WTC11 (cell line): ENCODE measurements at regions not wholly inside any gene's neighbourhood (a gene's known extent, or its start where the extent isn't known, plus 50 kb on each side); places are given as distances from the start of the nearest gene placed in this dataset.
A peak's percentile ranks its signal among the peaks of the same experiment; 100 is the strongest.

Experiments
- ATAC-seq: fragments of 200-7000 bp; cut with Tn5 transposase; 2 replicates; pipeline ENCODE4 v1.10.0; 2021; ENCODE audit warnings: mild to moderate bottlenecking, moderate library complexity
- CTCF ChIA-PET: fragments of 300-600 bp; sonication (Branson Sonifier 250); formaldehyde crosslinking; loops from one replicate; lab custom pipeline; 2021; ENCODE audit warnings: antibody characterized with exemption; lab: Charles Lee
- POLR2A ChIA-PET: fragments of 350-600 bp; sonication (Branson Sonifier 250); formaldehyde crosslinking; loops from one replicate; lab custom pipeline; 2021; ENCODE audit warnings: antibody characterized with exemption; lab: Charles Lee
- DNase-seq: peaks from one replicate; pipeline ENCODE4 v3.0.0; 2021; ENCODE audit warnings: low spot score
- H3K27ac Mint-ChIP-seq: 2 replicates; pipeline ENCODE4 v1.8.0; 2021; ENCODE audit warnings: mixed read lengths
- H3K27me3 Mint-ChIP-seq: 2 replicates; pipeline ENCODE4 v1.8.0; 2021; ENCODE audit warnings: low read depth, mild to moderate bottlenecking, moderate library complexity, mixed read lengths
- H3K36me3 Mint-ChIP-seq: 2 replicates; pipeline ENCODE4 v1.8.0; 2021; ENCODE audit warnings: mixed read lengths
- H3K4me1 Mint-ChIP-seq: 2 replicates; pipeline ENCODE4 v1.8.0; 2022; ENCODE audit warnings: mixed read lengths
- H3K4me3 Mint-ChIP-seq: 2 replicates; pipeline ENCODE4 v1.8.0; 2021; ENCODE audit warnings: mild to moderate bottlenecking, moderate library complexity, mixed read lengths
- H3K9me3 Mint-ChIP-seq: 2 replicates; pipeline ENCODE4 v1.8.0; 2021; ENCODE audit warnings: mixed read lengths
- CBFB ChIP-seq: sonication (generic); formaldehyde crosslinking; IDR thresholded peaks from 2 replicates; pipeline ENCODE4 v1.8.1; 2022; ENCODE audit warnings: mild to moderate bottlenecking, low read depth, missing genetic modification reagents
- FOXK1 ChIP-seq: sonication (generic); formaldehyde crosslinking; IDR thresholded peaks from 2 replicates; pipeline ENCODE4 v1.8.0; 2022; ENCODE audit warnings: mild to moderate bottlenecking, moderate library complexity, missing genetic modification reagents
- HMGA2 ChIP-seq: fragments of 250-450 bp; sonication (Bioruptor Pico); IDR thresholded peaks from 2 replicates; pipeline ENCODE4 v1.4.0; 2021; ENCODE audit warnings: mild to moderate bottlenecking, moderate library complexity
- IRF2 ChIP-seq: sonication (generic); formaldehyde crosslinking; IDR thresholded peaks from 2 replicates; pipeline ENCODE4 v1.8.0; 2022; ENCODE audit warnings: low read depth, missing genetic modification reagents, borderline replicate concordance
- JUN ChIP-seq: sonication (generic); formaldehyde crosslinking; IDR thresholded peaks from 2 replicates; pipeline ENCODE4 v1.8.0; 2023; ENCODE audit warnings: mild to moderate bottlenecking, missing genetic modification reagents
- KAT7 ChIP-seq: sonication (generic); formaldehyde crosslinking; IDR thresholded peaks from 2 replicates; pipeline ENCODE4 v1.8.1; 2023; ENCODE audit warnings: missing genetic modification reagents, mild to moderate bottlenecking, borderline replicate concordance
- NFYB ChIP-seq: sonication (generic); formaldehyde crosslinking; conservative IDR thresholded peaks from 2 replicates; pipeline ENCODE4 v1.8.0; 2022; ENCODE audit warnings: low read depth, missing genetic modification reagents
- NR2C2 ChIP-seq: sonication (generic); formaldehyde crosslinking; IDR thresholded peaks from 2 replicates; pipeline ENCODE4 v1.8.0; 2022; ENCODE audit warnings: mild to moderate bottlenecking, missing genetic modification reagents
- PRDM15 ChIP-seq: sonication (generic); formaldehyde crosslinking; IDR thresholded peaks from 2 replicates; pipeline ENCODE4 v1.8.0; 2022; ENCODE audit warnings: missing genetic modification reagents
- PRRX2 ChIP-seq: fragments of 250-450 bp; sonication (Bioruptor Pico); IDR thresholded peaks from 2 replicates; pipeline ENCODE4 v1.8.0; 2021; ENCODE audit warnings: mild to moderate bottlenecking
- SMAD3 ChIP-seq: sonication (generic); formaldehyde crosslinking; IDR thresholded peaks from 2 replicates; pipeline ENCODE4 v1.8.0; 2022; ENCODE audit warnings: missing genetic modification reagents, mild to moderate bottlenecking, borderline replicate concordance
- TCF7 ChIP-seq: sonication (generic); formaldehyde crosslinking; IDR thresholded peaks from 2 replicates; pipeline ENCODE4 v1.8.0; 2022; ENCODE audit warnings: mild to moderate bottlenecking, low read depth, missing genetic modification reagents, moderate library complexity
- TEAD1 ChIP-seq: sonication (generic); formaldehyde crosslinking; IDR thresholded peaks from 2 replicates; pipeline ENCODE4 v1.8.0; 2022; ENCODE audit warnings: mild to moderate bottlenecking, missing genetic modification reagents
- ZNF121 ChIP-seq: sonication (generic); formaldehyde crosslinking; IDR thresholded peaks from 2 replicates; pipeline ENCODE4 v1.8.0; 2023; ENCODE audit warnings: missing genetic modification reagents
- ZNF232 ChIP-seq: sonication (generic); formaldehyde crosslinking; IDR thresholded peaks from 2 replicates; pipeline ENCODE4 v1.8.0; 2022; ENCODE audit warnings: mild to moderate bottlenecking, missing genetic modification reagents
- ZNF263 ChIP-seq: sonication (generic); formaldehyde crosslinking; IDR thresholded peaks from 2 replicates; pipeline ENCODE4 v1.8.1; 2022; ENCODE audit warnings: low read depth, mild to moderate bottlenecking, moderate library complexity, missing genetic modification reagents
- ZNF671 ChIP-seq: fragments of 250-450 bp; sonication (Bioruptor Pico); IDR thresholded peaks from 2 replicates; pipeline ENCODE4 v1.8.0; 2021; ENCODE audit warnings: mild to moderate bottlenecking
- TF ChIP-seq, protein P1 (sequence below): sonication (generic); formaldehyde crosslinking; IDR thresholded peaks from 2 replicates; pipeline ENCODE4 v1.8.1; 2023; ENCODE audit warnings: mild to moderate bottlenecking, missing genetic modification reagents, borderline replicate concordance
- TF ChIP-seq, protein P2 (sequence below): sonication (generic); formaldehyde crosslinking; IDR thresholded peaks from 2 replicates; pipeline ENCODE4 v1.8.1; 2022; ENCODE audit warnings: low read depth, missing genetic modification reagents, borderline replicate concordance
- TF ChIP-seq, protein P3 (sequence below): sonication (generic); formaldehyde crosslinking; IDR thresholded peaks from 2 replicates; pipeline ENCODE4 v1.8.0; 2023; ENCODE audit warnings: missing genetic modification reagents
- TF ChIP-seq, protein P4 (sequence below): sonication (generic); formaldehyde crosslinking; IDR thresholded peaks from 2 replicates; pipeline ENCODE4 v1.8.1; 2023; ENCODE audit warnings: mild to moderate bottlenecking, missing genetic modification reagents
- TF ChIP-seq, protein P5 (sequence below): fragments of 250-450 bp; sonication (Bioruptor Pico); IDR thresholded peaks from 2 replicates; pipeline ENCODE4 v1.9.0; 2021; ENCODE audit warnings: mild to moderate bottlenecking

GRCh38 chr6:4714961-4715501 lies 61.2 kb upstream of the CDYL start:
- ATAC-seq, result no peak
- Mint-ChIP-seq H3K27ac (peak overlapping the region; percentile 15; the same call in 1 of the 2 replicates), H3K4me3 (no peak overlapping the region), H3K9me3 (no peaks in the 10 kb centered on the region), H3K36me3 (no peaks in the 10 kb centered on the region), H3K27me3 (no peaks in the 10 kb centered on the region), H3K4me1 (peaks cover 18% of the 10 kb centered on the region)
- POLR2A ChIA-PET, result no interaction called here
- TF ChIP-seq, protein P1, sequence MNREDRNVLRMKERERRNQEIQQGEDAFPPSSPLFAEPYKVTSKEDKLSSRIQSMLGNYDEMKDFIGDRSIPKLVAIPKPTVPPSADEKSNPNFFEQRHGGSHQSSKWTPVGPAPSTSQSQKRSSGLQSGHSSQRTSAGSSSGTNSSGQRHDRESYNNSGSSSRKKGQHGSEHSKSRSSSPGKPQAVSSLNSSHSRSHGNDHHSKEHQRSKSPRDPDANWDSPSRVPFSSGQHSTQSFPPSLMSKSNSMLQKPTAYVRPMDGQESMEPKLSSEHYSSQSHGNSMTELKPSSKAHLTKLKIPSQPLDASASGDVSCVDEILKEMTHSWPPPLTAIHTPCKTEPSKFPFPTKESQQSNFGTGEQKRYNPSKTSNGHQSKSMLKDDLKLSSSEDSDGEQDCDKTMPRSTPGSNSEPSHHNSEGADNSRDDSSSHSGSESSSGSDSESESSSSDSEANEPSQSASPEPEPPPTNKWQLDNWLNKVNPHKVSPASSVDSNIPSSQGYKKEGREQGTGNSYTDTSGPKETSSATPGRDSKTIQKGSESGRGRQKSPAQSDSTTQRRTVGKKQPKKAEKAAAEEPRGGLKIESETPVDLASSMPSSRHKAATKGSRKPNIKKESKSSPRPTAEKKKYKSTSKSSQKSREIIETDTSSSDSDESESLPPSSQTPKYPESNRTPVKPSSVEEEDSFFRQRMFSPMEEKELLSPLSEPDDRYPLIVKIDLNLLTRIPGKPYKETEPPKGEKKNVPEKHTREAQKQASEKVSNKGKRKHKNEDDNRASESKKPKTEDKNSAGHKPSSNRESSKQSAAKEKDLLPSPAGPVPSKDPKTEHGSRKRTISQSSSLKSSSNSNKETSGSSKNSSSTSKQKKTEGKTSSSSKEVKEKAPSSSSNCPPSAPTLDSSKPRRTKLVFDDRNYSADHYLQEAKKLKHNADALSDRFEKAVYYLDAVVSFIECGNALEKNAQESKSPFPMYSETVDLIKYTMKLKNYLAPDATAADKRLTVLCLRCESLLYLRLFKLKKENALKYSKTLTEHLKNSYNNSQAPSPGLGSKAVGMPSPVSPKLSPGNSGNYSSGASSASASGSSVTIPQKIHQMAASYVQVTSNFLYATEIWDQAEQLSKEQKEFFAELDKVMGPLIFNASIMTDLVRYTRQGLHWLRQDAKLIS (CRISPR knock-in tag), result no peak
- TF ChIP-seq ZNF671 (CRISPR knock-in tag) (no peak), PRRX2 (CRISPR knock-in tag) (no peak), JUN (CRISPR knock-in tag) (no peak), TCF7 (CRISPR knock-in tag) (no peak), CBFB (CRISPR knock-in tag) (no peak), SMAD3 (CRISPR knock-in tag) (no peak), TEAD1 (CRISPR knock-in tag) (no peak), NFYB (no peak), NR2C2 (no peak), ZNF121 (CRISPR knock-in tag) (no peak), FOXK1 (CRISPR knock-in tag) (no peak), ZNF232 (CRISPR knock-in tag) (no peak)
- TF ChIP-seq, protein P2, sequence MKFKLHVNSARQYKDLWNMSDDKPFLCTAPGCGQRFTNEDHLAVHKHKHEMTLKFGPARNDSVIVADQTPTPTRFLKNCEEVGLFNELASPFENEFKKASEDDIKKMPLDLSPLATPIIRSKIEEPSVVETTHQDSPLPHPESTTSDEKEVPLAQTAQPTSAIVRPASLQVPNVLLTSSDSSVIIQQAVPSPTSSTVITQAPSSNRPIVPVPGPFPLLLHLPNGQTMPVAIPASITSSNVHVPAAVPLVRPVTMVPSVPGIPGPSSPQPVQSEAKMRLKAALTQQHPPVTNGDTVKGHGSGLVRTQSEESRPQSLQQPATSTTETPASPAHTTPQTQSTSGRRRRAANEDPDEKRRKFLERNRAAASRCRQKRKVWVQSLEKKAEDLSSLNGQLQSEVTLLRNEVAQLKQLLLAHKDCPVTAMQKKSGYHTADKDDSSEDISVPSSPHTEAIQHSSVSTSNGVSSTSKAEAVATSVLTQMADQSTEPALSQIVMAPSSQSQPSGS (CRISPR knock-in tag), result no peak
- TF ChIP-seq, protein P3, sequence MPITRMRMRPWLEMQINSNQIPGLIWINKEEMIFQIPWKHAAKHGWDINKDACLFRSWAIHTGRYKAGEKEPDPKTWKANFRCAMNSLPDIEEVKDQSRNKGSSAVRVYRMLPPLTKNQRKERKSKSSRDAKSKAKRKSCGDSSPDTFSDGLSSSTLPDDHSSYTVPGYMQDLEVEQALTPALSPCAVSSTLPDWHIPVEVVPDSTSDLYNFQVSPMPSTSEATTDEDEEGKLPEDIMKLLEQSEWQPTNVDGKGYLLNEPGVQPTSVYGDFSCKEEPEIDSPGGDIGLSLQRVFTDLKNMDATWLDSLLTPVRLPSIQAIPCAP (CRISPR knock-in tag), result no peak
- TF ChIP-seq, protein P4, sequence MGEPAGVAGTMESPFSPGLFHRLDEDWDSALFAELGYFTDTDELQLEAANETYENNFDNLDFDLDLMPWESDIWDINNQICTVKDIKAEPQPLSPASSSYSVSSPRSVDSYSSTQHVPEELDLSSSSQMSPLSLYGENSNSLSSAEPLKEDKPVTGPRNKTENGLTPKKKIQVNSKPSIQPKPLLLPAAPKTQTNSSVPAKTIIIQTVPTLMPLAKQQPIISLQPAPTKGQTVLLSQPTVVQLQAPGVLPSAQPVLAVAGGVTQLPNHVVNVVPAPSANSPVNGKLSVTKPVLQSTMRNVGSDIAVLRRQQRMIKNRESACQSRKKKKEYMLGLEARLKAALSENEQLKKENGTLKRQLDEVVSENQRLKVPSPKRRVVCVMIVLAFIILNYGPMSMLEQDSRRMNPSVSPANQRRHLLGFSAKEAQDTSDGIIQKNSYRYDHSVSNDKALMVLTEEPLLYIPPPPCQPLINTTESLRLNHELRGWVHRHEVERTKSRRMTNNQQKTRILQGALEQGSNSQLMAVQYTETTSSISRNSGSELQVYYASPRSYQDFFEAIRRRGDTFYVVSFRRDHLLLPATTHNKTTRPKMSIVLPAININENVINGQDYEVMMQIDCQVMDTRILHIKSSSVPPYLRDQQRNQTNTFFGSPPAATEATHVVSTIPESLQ (CRISPR knock-in tag), result no peak
- CTCF ChIA-PET, result no interaction called here
- DNase-seq, result no peak

- peaks cover 7% of the 10 kb centered on the region for H3K4me1 Mint-ChIP-seq
- CTCF ChIA-PET, result no interaction called here
- H3K9me3 Mint-ChIP-seq, result no peaks in the 10 kb centered on the region
- TF ChIP-seq IRF2 (CRISPR knock-in tag) (no peak), ZNF263 (no peak), PRDM15 (CRISPR knock-in tag) (no peak), HMGA2 (CRISPR knock-in tag) (no peak), KAT7 (CRISPR knock-in tag) (no peak)
- TF ChIP-seq, protein P5, sequence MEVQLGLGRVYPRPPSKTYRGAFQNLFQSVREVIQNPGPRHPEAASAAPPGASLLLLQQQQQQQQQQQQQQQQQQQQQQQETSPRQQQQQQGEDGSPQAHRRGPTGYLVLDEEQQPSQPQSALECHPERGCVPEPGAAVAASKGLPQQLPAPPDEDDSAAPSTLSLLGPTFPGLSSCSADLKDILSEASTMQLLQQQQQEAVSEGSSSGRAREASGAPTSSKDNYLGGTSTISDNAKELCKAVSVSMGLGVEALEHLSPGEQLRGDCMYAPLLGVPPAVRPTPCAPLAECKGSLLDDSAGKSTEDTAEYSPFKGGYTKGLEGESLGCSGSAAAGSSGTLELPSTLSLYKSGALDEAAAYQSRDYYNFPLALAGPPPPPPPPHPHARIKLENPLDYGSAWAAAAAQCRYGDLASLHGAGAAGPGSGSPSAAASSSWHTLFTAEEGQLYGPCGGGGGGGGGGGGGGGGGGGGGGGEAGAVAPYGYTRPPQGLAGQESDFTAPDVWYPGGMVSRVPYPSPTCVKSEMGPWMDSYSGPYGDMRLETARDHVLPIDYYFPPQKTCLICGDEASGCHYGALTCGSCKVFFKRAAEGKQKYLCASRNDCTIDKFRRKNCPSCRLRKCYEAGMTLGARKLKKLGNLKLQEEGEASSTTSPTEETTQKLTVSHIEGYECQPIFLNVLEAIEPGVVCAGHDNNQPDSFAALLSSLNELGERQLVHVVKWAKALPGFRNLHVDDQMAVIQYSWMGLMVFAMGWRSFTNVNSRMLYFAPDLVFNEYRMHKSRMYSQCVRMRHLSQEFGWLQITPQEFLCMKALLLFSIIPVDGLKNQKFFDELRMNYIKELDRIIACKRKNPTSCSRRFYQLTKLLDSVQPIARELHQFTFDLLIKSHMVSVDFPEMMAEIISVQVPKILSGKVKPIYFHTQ (CRISPR knock-in tag), result no peak
Measured at GRCh38 chr6:4712291-4712690, 63.9 kb upstream of the CDYL start.

More at GRCh38 chr6:4712291-4712690, 63.9 kb upstream of the CDYL start:
- no peak overlapping the region for H3K4me3 Mint-ChIP-seq
- ATAC-seq (no peak), DNase-seq (no peak)
- no peak overlapping the region for H3K27ac Mint-ChIP-seq
- no peaks in the 10 kb centered on the region for H3K27me3 Mint-ChIP-seq
- POLR2A ChIA-PET, result no interaction called here
- H3K36me3 Mint-ChIP-seq, result no peaks in the 10 kb centered on the region
